HCT116 (cell line): ENCODE measurements at regions not wholly inside any gene's neighbourhood (a gene's known extent, or its start where the extent isn't known, plus 50 kb on each side); places are given as distances from the start of the nearest gene placed in this dataset.

Experiments
- ATAC-seq: fragments of 200-7000 bp; cut with Tn5 transposase; 2 replicates; pipeline ENCODE4 v1.9.1; 2020; ENCODE audit warnings: mild to moderate bottlenecking, moderate library complexity
- BruUV-seq: library from RNA; stranded (reverse); fragments of 400-500 nt; replicated peaks from 2 replicates; lab custom pipeline; 2021; lab: Mats Ljungman, UMichigan
- CTCF ChIA-PET: fragments of 300-600 bp; sonication (Branson Sonifier 250); formaldehyde crosslinking; loops from one replicate; lab custom pipeline; 2021; ENCODE audit warnings: antibody characterized with exemption; lab: Charles Lee
- POLR2A ChIA-PET: fragments of 300-600, 350-600 bp; sonication (Branson Sonifier 250); formaldehyde crosslinking; loops from one replicate; lab custom pipeline; 2021; ENCODE audit warnings: antibody characterized with exemption; lab: Charles Lee
- RAD21 ChIA-PET, 2 experiments: fragments of 300-600 bp; sonication (Branson Sonifier 250); formaldehyde crosslinking; loops; one replicate each; lab custom pipeline; 2023; ENCODE audit warnings: low total read pairs in 2 of 2; ENCODE audit not compliant: uncharacterized antibody in 2 of 2, unreplicated experiment in 2 of 2, low non-redundant PET in 1 of 2; lab: Charles Lee
- DNase-seq: peaks from one replicate; pipeline ENCODE4 v3.0.0-alpha.2; 2010; ENCODE audit warnings: low read depth, low spot score
- H2AFZ ChIP-seq: fragments of 200-600 bp; shearing (Covaris generic), sonication (generic); 2 replicates; pipeline ENCODE4 v1.6.1; 2017; ENCODE audit warnings: low read depth, mixed run types, mixed read lengths, antibody characterized with exemption, low read length; ENCODE audit not compliant: poor library complexity, severe bottlenecking
- H3K27ac ChIP-seq: 2 replicates; pipeline ENCODE4 v1.5.1; 2012; ENCODE audit warnings: low read depth, low read length
- H3K27me3 ChIP-seq: fragments of 200-600 bp; sonication (generic); 2 replicates; pipeline ENCODE4 v1.6.1; 2016; ENCODE audit warnings: mixed run types, low read length, mixed read lengths; ENCODE audit not compliant: insufficient read depth
- H3K36me3 ChIP-seq, 2 experiments: fragments of 200-500 bp in 1 of 2; fragments of 200-600 bp in 1 of 2; sonication (Bioruptor generic) in 1 of 2; sonication (generic) in 1 of 2; 2 replicates each; pipeline versions ENCODE4 v1.5.1 to v1.6.1; 2014 to 2016; ENCODE audit warnings: low read length in 2 of 2, inconsistent platforms in 1 of 2, mixed read lengths in 1 of 2, mixed run types in 1 of 2; ENCODE audit not compliant: insufficient read depth in 2 of 2, control insufficient read depth in 1 of 2
- H3K4me1 ChIP-seq, 2 experiments: fragments of 200-600 bp in 1 of 2; sonication (generic) in 1 of 2; 2 replicates each; pipeline versions ENCODE4 v1.5.1 to v1.6.1; 2012 to 2017; ENCODE audit warnings: low read length in 2 of 2, inconsistent platforms in 1 of 2, mild to moderate bottlenecking in 1 of 2, mixed read lengths in 1 of 2, mixed run types in 1 of 2, moderate library complexity in 1 of 2; ENCODE audit not compliant: insufficient read depth in 2 of 2, control insufficient read depth in 1 of 2
- H3K4me2 ChIP-seq: fragments of 200-600 bp; sonication (generic); 2 replicates; pipeline ENCODE4 v1.6.1; 2017; ENCODE audit warnings: mixed run types, low read length, mixed read lengths
- H3K4me3 ChIP-seq, 2 experiments: fragments of 200-600 bp in 1 of 2; sonication (generic) in 1 of 2; replicated peaks in 1 of 2; 2 replicates each; pipeline ENCODE4 v1.5.1; 2011 to 2016; ENCODE audit warnings: low read length in 2 of 2, control low read depth in 1 of 2, low read depth in 1 of 2, mild to moderate bottlenecking in 1 of 2, mixed read lengths in 1 of 2, mixed run types in 1 of 2
- H3K79me2 ChIP-seq: fragments of 200-600 bp; sonication (generic); 2 replicates; pipeline ENCODE4 v1.6.1; 2017; ENCODE audit warnings: mild to moderate bottlenecking, mixed run types, low read length, moderate library complexity, mixed read lengths; ENCODE audit not compliant: insufficient read depth
- H3K9ac ChIP-seq: fragments of 200-600 bp; sonication (generic); 2 replicates; pipeline ENCODE4 v1.6.1; 2016; ENCODE audit warnings: low read length, mixed read lengths
- H3K9me2 ChIP-seq: fragments of 200-600 bp; sonication (generic), shearing (Covaris generic); 2 replicates; pipeline ENCODE4 v1.6.1; 2017; ENCODE audit warnings: mixed run types, mild to moderate bottlenecking, moderate library complexity; ENCODE audit not compliant: insufficient read depth
- H3K9me3 ChIP-seq, 2 experiments: fragments of 200-500 bp in 1 of 2; fragments of 200-600 bp in 1 of 2; sonication (Bioruptor generic) in 1 of 2; sonication (generic) in 1 of 2; 2 replicates each; pipeline ENCODE4 v1.6.1; 2014 to 2017; ENCODE audit warnings: low read length in 2 of 2, mixed read lengths in 2 of 2, inconsistent platforms in 1 of 2, low read depth in 1 of 2, mild to moderate bottlenecking in 1 of 2, mixed run types in 1 of 2, moderate library complexity in 1 of 2; ENCODE audit not compliant: control insufficient read depth in 1 of 2, insufficient read depth in 1 of 2
- H4K20me1 ChIP-seq: fragments of 200-600 bp; sonication (generic), shearing (Covaris generic); 2 replicates; pipeline ENCODE4 v1.6.1; 2017; ENCODE audit warnings: mixed run types, mild to moderate bottlenecking, moderate library complexity; ENCODE audit not compliant: insufficient read depth
- CBX3 ChIP-seq: IDR thresholded peaks from 2 replicates; pipeline ENCODE4 v1.6.1; 2012; ENCODE audit warnings: low read depth
- EGR1 ChIP-seq: IDR thresholded peaks from 2 replicates; pipeline ENCODE4 v1.6.1; 2012; ENCODE audit warnings: low read depth
- ELF1 ChIP-seq: IDR thresholded peaks from 2 replicates; pipeline ENCODE4 v1.6.1; 2012; ENCODE audit warnings: low read depth, borderline replicate concordance
- EZH2 ChIP-seq: fragments of 200-600 bp; sonication (generic); IDR thresholded peaks from 2 replicates; pipeline ENCODE4 v1.6.1; 2017; ENCODE audit warnings: antibody characterized with exemption, mixed run types
- EZH2phosphoT487 ChIP-seq: fragments of 200-600 bp; IDR thresholded peaks from 2 replicates; pipeline ENCODE4 v1.6.1; 2018; ENCODE audit warnings: antibody characterized with exemption, borderline replicate concordance
- FOSL1 ChIP-seq: IDR thresholded peaks from 2 replicates; pipeline ENCODE4 v1.6.1; 2012; ENCODE audit warnings: low read depth
- POLR2A ChIP-seq: IDR thresholded peaks from 2 replicates; pipeline ENCODE4 v1.7.0; 2011; ENCODE audit warnings: borderline replicate concordance; ENCODE audit not compliant: insufficient read depth, insufficient read length; ENCODE audit errors: extremely low read depth
- POLR2AphosphoS5 ChIP-seq: IDR thresholded peaks from 2 replicates; pipeline ENCODE4 v1.6.1; 2011; ENCODE audit warnings: mild to moderate bottlenecking, low read depth, low read length, moderate library complexity
- RAD21 ChIP-seq: IDR thresholded peaks from 2 replicates; pipeline ENCODE4 v1.6.1; 2012; ENCODE audit warnings: low read depth, mild to moderate bottlenecking
- SIN3A ChIP-seq: IDR thresholded peaks from 2 replicates; pipeline ENCODE4 v1.6.1; 2012; ENCODE audit warnings: low read depth
- SP1 ChIP-seq: IDR thresholded peaks from 2 replicates; pipeline ENCODE4 v1.6.1; 2012; ENCODE audit warnings: low read depth
- SRF ChIP-seq: IDR thresholded peaks from 2 replicates; pipeline ENCODE4 v1.6.1; 2012; ENCODE audit warnings: low read depth
- TCF7L2 ChIP-seq: IDR thresholded peaks from 2 replicates; pipeline ENCODE4 v1.7.0; 2011; ENCODE audit warnings: borderline replicate concordance, inconsistent platforms; ENCODE audit not compliant: insufficient read depth, insufficient read length; ENCODE audit errors: extremely low read depth
- YY1 ChIP-seq: IDR thresholded peaks from 2 replicates; pipeline ENCODE4 v1.6.1; 2011; ENCODE audit warnings: low read length, low read depth, moderate library complexity, mild to moderate bottlenecking; ENCODE audit not compliant: insufficient replicate concordance; ENCODE audit errors: extremely low read depth
- ZBTB33 ChIP-seq: IDR thresholded peaks from 2 replicates; pipeline ENCODE4 v1.6.1; 2011; ENCODE audit warnings: mild to moderate bottlenecking, low read length, moderate library complexity; ENCODE audit not compliant: insufficient replicate concordance; ENCODE audit errors: extremely low read depth
- ZFX ChIP-seq: fragments of 450-650 bp; IDR thresholded peaks from 2 replicates; pipeline ENCODE4 v1.6.1; 2017
- ZNF274 ChIP-seq: fragments of 200-500 bp; sonication (Bioruptor generic); IDR thresholded peaks from 2 replicates; pipeline ENCODE4 v1.6.1; 2014; ENCODE audit warnings: mild to moderate bottlenecking, low read depth, low read length, inconsistent platforms
- intact Hi-C: fragments of 100-400 bp; cut with micrococcal nuclease; formaldehyde crosslinking; loops from 2 replicates; pipeline ENCODE4 v1.10.0; 2022
- TF ChIP-seq, protein P1 (sequence below): IDR thresholded peaks from 2 replicates; pipeline ENCODE4 v1.6.1; 2012
- TF ChIP-seq, protein P2 (sequence below): IDR thresholded peaks from 2 replicates; pipeline ENCODE4 v1.6.1; 2012

DNA sequence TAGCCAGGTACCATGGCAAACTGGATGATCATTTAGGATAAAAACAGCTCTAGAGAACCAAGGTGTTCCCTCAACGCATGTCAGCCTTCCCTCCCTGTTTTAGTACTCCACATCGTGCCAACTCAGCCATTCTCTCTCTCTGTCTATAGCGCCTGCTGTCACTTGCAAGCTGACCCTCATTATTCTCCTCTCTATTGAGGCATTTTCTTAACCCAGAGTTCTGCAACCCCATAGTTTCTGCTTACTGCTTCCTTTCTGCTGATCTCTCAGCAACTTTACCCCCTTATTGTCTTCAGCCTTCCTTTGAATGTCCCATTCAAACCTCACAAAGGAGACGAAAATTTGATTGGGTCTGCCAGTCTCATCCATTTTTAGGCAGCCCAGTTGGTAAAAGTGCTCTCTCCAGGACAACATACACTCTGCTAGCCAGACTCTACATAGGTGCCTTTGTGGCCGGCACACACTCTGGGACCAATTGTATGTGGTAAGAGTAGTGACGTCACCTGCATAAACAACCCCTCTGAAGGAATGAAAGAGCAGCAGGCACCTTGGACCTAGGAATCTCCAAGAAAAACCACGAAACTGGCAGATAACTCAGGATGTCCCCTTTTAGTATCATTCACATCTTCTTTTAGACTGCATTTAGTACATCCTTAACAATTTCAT lies 367.2 kb upstream of the KCNH7 start:
- POLR2A ChIA-PET = no interaction called here
- H3K4me1 ChIP-seq = no peaks in the 10 kb centered on the region
- intact Hi-C loops = no loop called here
- RAD21 ChIA-PET = no interaction called here
- no TSS peak for BruUV-seq
- H2AFZ ChIP-seq = no peak overlapping the region
- no peak overlapping the region for H3K4me3 ChIP-seq
- no peaks in the 10 kb centered on the region for H3K9me2 ChIP-seq
- H3K4me2 ChIP-seq = no peak overlapping the region
- ATAC-seq (no peak), DNase-seq (no peak)
- no peaks in the 10 kb centered on the region for H3K36me3 ChIP-seq
- peaks cover 19% of the 10 kb centered on the region; the same call in 1 of the 2 replicates for H3K27me3 ChIP-seq
- CTCF ChIA-PET = no interaction called here
- no peaks in the 10 kb centered on the region for H4K20me1 ChIP-seq
- H3K9me3 ChIP-seq = no peaks in the 10 kb centered on the region
- no peaks in the 10 kb centered on the region for H3K79me2 ChIP-seq
- no peak overlapping the region for H3K9ac ChIP-seq
- H3K27ac ChIP-seq = no peak overlapping the region
- TF ChIP-seq EZH2phosphoT487 = no peak
- no peak for TF ChIP-seq SIN3A
- TF ChIP-seq, protein P1, sequence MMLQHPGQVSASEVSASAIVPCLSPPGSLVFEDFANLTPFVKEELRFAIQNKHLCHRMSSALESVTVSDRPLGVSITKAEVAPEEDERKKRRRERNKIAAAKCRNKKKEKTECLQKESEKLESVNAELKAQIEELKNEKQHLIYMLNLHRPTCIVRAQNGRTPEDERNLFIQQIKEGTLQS = no peak
- TF ChIP-seq RAD21 = no peak
- TF ChIP-seq FOSL1 = no peak
- TF ChIP-seq EZH2 = no peak
- no peak for TF ChIP-seq SP1

DNA sequence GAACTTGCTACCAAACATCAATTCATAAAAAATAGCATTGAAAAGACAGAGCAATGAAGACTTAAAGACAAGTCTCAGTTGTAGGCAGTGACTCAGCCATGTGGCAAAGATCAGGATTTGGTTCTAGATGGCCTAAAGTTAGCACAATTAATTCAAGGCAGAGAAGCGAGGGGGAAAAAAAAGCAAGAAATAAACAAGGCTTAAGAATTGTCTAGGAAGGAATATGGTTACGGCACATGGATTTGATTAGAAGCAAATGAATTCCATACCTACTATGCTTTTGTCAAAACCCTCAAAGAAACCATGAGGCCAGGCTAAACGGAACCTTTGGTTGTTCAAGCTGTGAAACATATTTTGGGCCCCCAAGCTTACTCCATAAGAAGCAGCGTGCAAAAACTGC lies 362.2 kb upstream of the KCNH7 start:
- H3K27ac ChIP-seq = no peak overlapping the region
- no peak for ATAC-seq
- H3K27me3 ChIP-seq = peaks cover 11% of the 10 kb centered on the region; the same call in 1 of the 2 replicates
- no peak overlapping the region for H3K4me2 ChIP-seq
- POLR2A ChIA-PET = no interaction called here
- no peak overlapping the region for H3K4me3 ChIP-seq
- H3K9ac ChIP-seq = no peak overlapping the region
- CTCF ChIA-PET = no interaction called here
- intact Hi-C loops = no loop called here
- BruUV-seq = no TSS peak
- DNase-seq = no peak
- no peaks in the 10 kb centered on the region for H3K79me2 ChIP-seq
- no peaks in the 10 kb centered on the region for H3K9me3 ChIP-seq
- no peaks in the 10 kb centered on the region for H3K4me1 ChIP-seq
- no peak overlapping the region for H2AFZ ChIP-seq
- H4K20me1 ChIP-seq = no peaks in the 10 kb centered on the region
- no peaks in the 10 kb centered on the region for H3K9me2 ChIP-seq
- H3K36me3 ChIP-seq = no peaks in the 10 kb centered on the region
- TF ChIP-seq SRF (no peak), ELF1 (no peak), ZNF274 (no peak), POLR2AphosphoS5 (no peak), SIN3A (no peak), ZBTB33 (no peak), EGR1 (no peak), RAD21 (no peak), YY1 (no peak), ZFX (no peak), EZH2 (no peak), POLR2A (no peak), CBX3 (no peak), TCF7L2 (no peak)
- TF ChIP-seq, protein P1 = no peak
- TF ChIP-seq, protein P2, sequence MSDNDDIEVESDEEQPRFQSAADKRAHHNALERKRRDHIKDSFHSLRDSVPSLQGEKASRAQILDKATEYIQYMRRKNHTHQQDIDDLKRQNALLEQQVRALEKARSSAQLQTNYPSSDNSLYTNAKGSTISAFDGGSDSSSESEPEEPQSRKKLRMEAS = no peak
- TF ChIP-seq, all 23 proteins: peak for 0
- RAD21 ChIA-PET = no interaction called here
